Mesothelial cell of epicardium (in vitro differentiated cells): ENCODE measurements at regions not wholly inside any gene's neighbourhood (a gene's known extent, or its start where the extent isn't known, plus 50 kb on each side); places are given as distances from the start of the nearest gene placed in this dataset.

Source experiments
- DNase-seq, 2 experiments: peaks; one replicate each; pipeline ENCODE4 v3.0.0; 2021; ENCODE audit warnings: low spot score in 2 of 2; ENCODE audit not compliant: unreplicated experiment in 2 of 2
- H3K27ac Mint-ChIP-seq: 2 replicates; pipeline ENCODE4 v1.8.0; 2021; ENCODE audit warnings: mixed read lengths
- H3K27me3 Mint-ChIP-seq: 2 replicates; pipeline ENCODE4 v1.8.0; 2021; ENCODE audit warnings: low read depth, mixed read lengths
- H3K36me3 Mint-ChIP-seq: 2 replicates; pipeline ENCODE4 v1.8.0; 2021; ENCODE audit warnings: mixed read lengths
- H3K4me1 Mint-ChIP-seq: 2 replicates; pipeline ENCODE4 v1.8.0; 2021; ENCODE audit warnings: mixed read lengths
- H3K4me3 Mint-ChIP-seq: 2 replicates; pipeline ENCODE4 v1.8.0; 2021; ENCODE audit warnings: mild to moderate bottlenecking, moderate library complexity, mixed read lengths
- H3K9me3 Mint-ChIP-seq: 2 replicates; pipeline ENCODE4 v1.8.0; 2021; ENCODE audit warnings: mixed read lengths
- CTCF ChIP-seq: fragments of 200-600 bp; sonication (generic); IDR thresholded peaks from one replicate; pipeline ENCODE4 v1.5.0; 2021; ENCODE audit warnings: antibody characterized with exemption; ENCODE audit not compliant: unreplicated experiment

GRCh38 chr3:104584682-104585081 is 782.0 kb upstream of the ALCAM start:
- H3K4me1 Mint-ChIP-seq, result no peaks in the 10 kb centered on the region
- peaks cover 6% of the 10 kb centered on the region for H3K36me3 Mint-ChIP-seq
- H3K27me3 Mint-ChIP-seq, result no peaks in the 10 kb centered on the region
- TF ChIP-seq CTCF, result no peak
- no peak overlapping the region for H3K27ac Mint-ChIP-seq
- H3K9me3 Mint-ChIP-seq, result peaks cover 24% of the 10 kb centered on the region
- H3K4me3 Mint-ChIP-seq, result no peak overlapping the region
- no peak for DNase-seq

GRCh38 chr3:104586344-104586743 is 780.4 kb upstream of the ALCAM start:
- peaks cover 28% of the 10 kb centered on the region for H3K9me3 Mint-ChIP-seq
- DNase-seq, result no peak
- H3K27ac Mint-ChIP-seq, result no peak overlapping the region
- TF ChIP-seq CTCF, result no peak
- no peak overlapping the region for H3K4me3 Mint-ChIP-seq
- H3K4me1 Mint-ChIP-seq, result no peaks in the 10 kb centered on the region
- H3K36me3 Mint-ChIP-seq, result peaks cover 9% of the 10 kb centered on the region
- no peaks in the 10 kb centered on the region for H3K27me3 Mint-ChIP-seq

- Mint-ChIP-seq H3K4me3 (no peak overlapping the region), H3K9me3 (peaks cover 17% of the 10 kb centered on the region), H3K4me1 (no peaks in the 10 kb centered on the region), H3K27me3 (no peaks in the 10 kb centered on the region), H3K27ac (no peak overlapping the region), H3K36me3 (peaks cover 6% of the 10 kb centered on the region)
- no peak for TF ChIP-seq CTCF
- no peak for DNase-seq
Measured at GRCh38 chr3:104588442-104588841, 778.3 kb upstream of the ALCAM start.

GRCh38 chr3:104591776-104592175 is 774.9 kb upstream of the ALCAM start:
- no peak for TF ChIP-seq CTCF
- Mint-ChIP-seq H3K27me3 (no peaks in the 10 kb centered on the region), H3K4me1 (no peaks in the 10 kb centered on the region), H3K27ac (no peak overlapping the region), H3K4me3 (no peak overlapping the region), H3K9me3 (peaks cover 17% of the 10 kb centered on the region), H3K36me3 (peaks cover 6% of the 10 kb centered on the region)
- DNase-seq, result no peak

GRCh38 chr3:104594491-104594890 is 772.2 kb upstream of the ALCAM start:
- TF ChIP-seq CTCF, result no peak
- Mint-ChIP-seq H3K27me3 (no peaks in the 10 kb centered on the region), H3K27ac (no peak overlapping the region), H3K4me3 (no peak overlapping the region), H3K9me3 (peaks cover 15% of the 10 kb centered on the region), H3K36me3 (peaks cover 3% of the 10 kb centered on the region), H3K4me1 (peaks cover 13% of the 10 kb centered on the region)
- DNase-seq, result no peak

- Mint-ChIP-seq H3K27me3 (no peaks in the 10 kb centered on the region), H3K4me1 (peaks cover 20% of the 10 kb centered on the region), H3K9me3 (no peaks in the 10 kb centered on the region), H3K27ac (no peak overlapping the region), H3K4me3 (no peak overlapping the region), H3K36me3 (no peaks in the 10 kb centered on the region)
- DNase-seq, result no peak
- TF ChIP-seq CTCF, result no peak
Measured at GRCh38 chr3:104596054-104596453, 770.7 kb upstream of the ALCAM start.
